Activated CD8-positive, alpha-beta T cell treated with anti-CD3 and anti-CD28 coated beads, Interleukin-2, amount 10 ng/mL, durations not matched to agents 7 days and 5 days (primary cell): ENCODE measurements at regions not wholly inside any gene's neighbourhood (a gene's known extent, or its start where the extent isn't known, plus 50 kb on each side); places are given as distances from the start of the nearest gene placed in this dataset.

Experiments used
- ATAC-seq: fragments of 150-1000 bp; cut with Tn5 transposase; one replicate; pipeline ENCODE4 v1.10.0; 2021; ENCODE audit warnings: moderate library complexity
- CTCF ChIA-PET: fragments of 350-600 bp; sonication (Branson Sonifier 250); formaldehyde crosslinking; loops from one replicate; lab custom pipeline; 2021; ENCODE audit warnings: antibody characterized with exemption; lab: Charles Lee
- POLR2A ChIA-PET: fragments of 350-600 bp; sonication (Branson Sonifier 250); formaldehyde crosslinking; loops from one replicate; lab custom pipeline; 2021; ENCODE audit warnings: antibody characterized with exemption; lab: Charles Lee
- DNase-seq: peaks from one replicate; pipeline ENCODE4 v3.0.0-alpha.2; 2020
- H3K27ac Mint-ChIP-seq: one replicate; pipeline ENCODE4 v1.8.0; 2021; ENCODE audit warnings: mild to moderate bottlenecking, mixed read lengths
- H3K27me3 Mint-ChIP-seq: one replicate; pipeline ENCODE4 v1.8.0; 2021; ENCODE audit warnings: low read depth, mixed read lengths
- H3K36me3 Mint-ChIP-seq: one replicate; pipeline ENCODE4 v1.8.0; 2021; ENCODE audit warnings: low read depth, mixed read lengths
- H3K4me1 Mint-ChIP-seq: one replicate; pipeline ENCODE4 v1.8.0; 2021; ENCODE audit warnings: low read depth, mixed read lengths
- H3K4me3 Mint-ChIP-seq: one replicate; pipeline ENCODE4 v1.8.0; 2021; ENCODE audit warnings: mild to moderate bottlenecking, mixed read lengths
- H3K9me3 Mint-ChIP-seq: one replicate; pipeline ENCODE4 v1.8.0; 2022; ENCODE audit warnings: mixed read lengths; ENCODE audit not compliant: insufficient read depth

DNA sequence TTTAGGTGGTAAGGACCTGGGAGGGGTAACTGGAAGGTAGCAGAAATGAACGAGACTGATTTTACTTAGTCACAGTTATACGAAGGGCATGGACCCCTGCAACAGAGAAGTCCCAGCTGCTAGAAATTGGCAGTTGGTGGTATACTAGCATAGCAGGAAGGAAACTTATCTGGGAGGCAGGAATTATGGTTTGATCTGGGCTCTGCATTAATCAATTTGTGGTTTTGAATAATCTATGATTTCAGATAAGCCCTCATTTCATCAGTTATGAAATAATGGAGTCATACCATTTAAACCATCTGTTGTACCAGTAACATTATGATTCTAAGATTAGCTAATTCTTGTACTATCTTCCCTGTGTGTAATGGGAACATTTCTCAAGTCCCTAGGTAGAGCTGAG is 54.0 kb upstream of the TMEM229A start:
- H3K4me1 Mint-ChIP-seq: no peaks in the 10 kb centered on the region
- no peak overlapping the region for H3K27ac Mint-ChIP-seq
- H3K27me3 Mint-ChIP-seq: no peaks in the 10 kb centered on the region
- ATAC-seq (no peak), DNase-seq (no peak)
- CTCF ChIA-PET: no interaction called here
- POLR2A ChIA-PET: no interaction called here
- H3K4me3 Mint-ChIP-seq: no peak overlapping the region
- H3K36me3 Mint-ChIP-seq: no peaks in the 10 kb centered on the region
- no peaks in the 10 kb centered on the region for H3K9me3 Mint-ChIP-seq

DNA sequence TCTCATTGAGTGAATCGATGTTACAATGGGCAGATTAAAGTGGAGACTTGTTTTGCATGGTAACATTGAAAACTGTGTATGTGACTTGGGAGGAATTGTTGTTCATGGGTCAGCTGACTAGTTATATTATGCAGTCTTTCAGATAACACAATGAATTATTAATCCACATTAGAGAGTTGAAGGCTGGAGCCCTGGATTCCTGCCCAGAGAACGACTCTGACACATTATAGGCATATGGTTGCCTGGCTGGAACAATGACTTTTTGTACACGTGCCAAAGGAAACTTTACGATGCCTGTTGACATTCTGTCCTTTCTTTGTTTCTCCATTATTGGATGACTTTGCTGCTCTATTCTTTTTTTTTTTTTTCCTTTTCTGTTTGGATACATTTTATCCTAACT is 52.3 kb upstream of the TMEM229A start:
- Mint-ChIP-seq H3K36me3 (no peaks in the 10 kb centered on the region), H3K27ac (no peak overlapping the region), H3K9me3 (no peaks in the 10 kb centered on the region), H3K27me3 (no peaks in the 10 kb centered on the region), H3K4me1 (no peaks in the 10 kb centered on the region), H3K4me3 (no peak overlapping the region)
- DNase-seq (no peak), ATAC-seq (no peak)
- POLR2A ChIA-PET: no interaction called here
- CTCF ChIA-PET: no interaction called here

DNA sequence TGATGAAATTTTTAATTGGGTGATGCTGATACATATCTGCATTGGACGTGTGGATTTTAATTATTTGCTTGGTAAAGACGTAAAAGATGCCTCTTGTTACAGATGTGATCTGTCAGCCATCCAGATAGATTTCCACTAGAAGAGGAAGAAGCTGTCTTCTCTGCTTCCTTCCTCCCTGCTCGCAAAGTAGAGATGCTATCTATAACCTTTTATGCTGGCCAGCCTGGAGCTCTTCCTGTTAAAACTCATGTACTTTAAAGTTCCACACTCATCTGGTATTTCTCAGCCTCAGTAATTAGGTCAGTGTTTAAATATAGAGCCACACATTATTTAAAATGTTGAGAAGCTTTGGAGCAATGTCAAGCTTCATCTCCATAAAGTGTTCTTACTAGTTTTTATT is 51.2 kb upstream of the TMEM229A start:
- H3K9me3 Mint-ChIP-seq: no peaks in the 10 kb centered on the region
- ChIA-PET CTCF (no interaction called here), POLR2A (no interaction called here)
- H3K27me3 Mint-ChIP-seq: no peaks in the 10 kb centered on the region
- H3K27ac Mint-ChIP-seq: no peak overlapping the region
- H3K4me1 Mint-ChIP-seq: no peaks in the 10 kb centered on the region
- no peak overlapping the region for H3K4me3 Mint-ChIP-seq
- no peak for DNase-seq
- ATAC-seq: no peak
- H3K36me3 Mint-ChIP-seq: no peaks in the 10 kb centered on the region
